SK-N-MC (cell line): ENCODE measurements at regions not wholly inside any gene's neighbourhood (a gene's known extent, or its start where the extent isn't known, plus 50 kb on each side); places are given as distances from the start of the nearest gene placed in this dataset.

Source experiments
- EZH2 ChIP-seq: fragments of 200-600 bp; sonication (generic); IDR thresholded peaks from one replicate; pipeline ENCODE4 v1.6.1; 2017; ENCODE audit warnings: antibody characterized with exemption
- FOXP2 ChIP-seq: optimal IDR thresholded peaks from 2 replicates; pipeline ENCODE3; 2011; ENCODE audit warnings: mild to moderate bottlenecking, moderate library complexity; ENCODE audit not compliant: insufficient read depth; ENCODE audit errors: extremely low read length, control extremely low read depth
- POLR2AphosphoS5 ChIP-seq: IDR thresholded peaks from 2 replicates; pipeline ENCODE4 v1.6.1; 2012; ENCODE audit warnings: mild to moderate bottlenecking, low read depth, low read length, borderline replicate concordance

DNA sequence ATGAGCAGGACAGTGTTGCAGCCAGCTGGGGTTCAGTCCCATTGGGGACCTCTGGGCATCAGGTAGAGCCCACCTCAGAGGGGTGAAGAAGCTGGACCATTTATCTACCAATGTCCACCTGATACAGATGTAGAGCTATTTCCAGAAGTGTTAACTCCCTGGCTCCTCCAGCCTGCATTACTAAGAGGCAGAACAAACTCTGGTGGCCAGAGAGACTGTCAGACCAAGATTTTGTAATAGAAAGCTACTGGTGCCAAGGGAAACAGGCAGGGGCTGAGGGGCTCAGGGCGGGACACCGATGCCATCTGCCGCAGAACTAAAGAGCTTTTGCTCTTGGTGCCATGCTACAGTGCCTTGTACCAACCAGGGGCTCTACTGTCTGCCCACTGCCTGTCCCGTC lies 268.2 kb upstream of the HABP2 start:
- TF ChIP-seq POLR2AphosphoS5 = no peak
- TF ChIP-seq EZH2 = no peak
- no peak for TF ChIP-seq FOXP2
